ENCODE measurements at regions not wholly inside any gene's neighbourhood (a gene's known extent, or its start where the extent isn't known, plus 50 kb on each side); places are given as distances from the start of the nearest gene placed in this dataset.

- no peak for DNase-seq
Measured at GRCh38 chr4:10983885-10984640, 299.5 kb upstream of the CLNK start.

DNA sequence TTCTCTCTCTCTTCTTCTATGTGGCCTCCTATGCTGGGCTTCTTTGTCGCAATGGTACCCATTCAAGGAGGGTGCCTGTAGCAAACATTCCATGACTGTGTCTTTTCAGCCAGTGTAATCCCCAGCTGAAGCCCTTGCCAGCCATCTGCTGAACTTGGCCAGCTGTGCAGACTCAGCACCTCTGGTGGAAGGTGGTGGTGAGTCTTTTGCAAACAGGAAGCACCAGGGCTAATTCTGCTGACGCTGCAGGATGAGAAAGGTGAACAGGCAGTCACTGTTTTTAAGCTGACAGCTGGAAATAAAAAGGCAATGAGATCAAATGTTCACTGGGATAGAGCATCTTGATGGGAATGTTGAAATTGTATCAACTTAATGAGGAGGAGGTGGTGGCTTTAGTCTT, 298.7 kb upstream of the CLNK start:
- DNase-seq = no peak

DNA sequence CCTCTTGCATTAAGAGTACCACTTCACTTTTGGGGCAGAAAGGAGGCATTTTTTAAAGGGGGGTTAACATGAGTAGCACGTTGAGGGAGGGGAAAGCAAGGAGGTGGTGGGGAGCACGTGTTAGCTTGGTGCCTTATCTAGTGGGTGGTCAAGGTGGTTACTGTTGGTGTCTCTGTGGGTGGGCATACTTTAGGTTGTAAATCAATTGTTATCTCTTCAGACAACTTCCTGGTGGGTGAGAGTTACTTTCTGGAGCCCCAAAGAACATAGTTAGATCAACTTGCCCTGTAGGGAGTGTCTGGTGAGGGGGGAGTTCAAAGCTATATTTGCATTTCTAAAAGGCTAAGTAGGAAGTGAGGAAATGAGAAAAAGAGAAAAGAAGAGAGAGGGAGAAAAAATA, 297.7 kb upstream of the CLNK start:
- no peak for DNase-seq

DNA sequence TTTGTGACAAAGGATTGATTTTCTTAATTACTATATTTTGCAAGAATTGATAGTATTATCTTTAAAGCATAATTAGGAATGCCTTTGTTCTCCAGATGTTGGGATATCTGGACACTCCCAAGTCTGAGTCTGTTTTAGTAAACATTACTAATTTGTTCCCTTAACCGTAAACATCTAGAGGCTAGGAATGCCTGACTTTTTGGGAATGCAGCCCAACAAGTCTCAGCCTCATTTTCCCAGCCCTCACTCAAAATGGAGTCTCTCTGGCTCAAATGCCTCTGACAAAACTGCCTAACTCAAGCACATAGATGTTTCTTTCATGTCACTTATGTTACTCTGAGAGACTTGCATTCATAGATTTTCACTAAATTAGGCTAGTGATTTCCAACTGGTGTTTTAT, 297.0 kb upstream of the CLNK start:
- DNase-seq = no peak

GRCh38 chr4:10981096-10981495, 296.5 kb upstream of the CLNK start:
- no peak for DNase-seq

GRCh38 chr4:10979032-10979431, 294.5 kb upstream of the CLNK start:
- no peak for DNase-seq

DNA sequence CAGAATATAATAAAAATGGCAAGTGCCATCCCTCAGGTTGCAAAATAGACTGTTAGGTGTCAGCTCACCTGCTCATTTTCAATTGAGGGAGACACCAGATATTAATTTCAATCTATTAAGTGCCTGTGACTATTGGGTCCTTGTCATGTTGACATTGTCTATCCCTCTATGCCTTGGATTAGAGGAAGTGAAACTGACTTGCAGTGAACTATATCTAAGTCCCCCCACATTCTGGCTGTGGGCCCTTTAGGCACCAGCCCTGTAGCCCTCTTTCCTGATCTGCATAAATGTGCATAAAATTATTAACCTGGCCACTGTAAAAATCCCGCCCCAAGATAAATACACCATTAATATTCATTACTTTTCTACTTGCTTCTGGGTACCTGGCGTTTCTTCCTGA, 293.0 kb upstream of the CLNK start:
- no peak for DNase-seq

DNA sequence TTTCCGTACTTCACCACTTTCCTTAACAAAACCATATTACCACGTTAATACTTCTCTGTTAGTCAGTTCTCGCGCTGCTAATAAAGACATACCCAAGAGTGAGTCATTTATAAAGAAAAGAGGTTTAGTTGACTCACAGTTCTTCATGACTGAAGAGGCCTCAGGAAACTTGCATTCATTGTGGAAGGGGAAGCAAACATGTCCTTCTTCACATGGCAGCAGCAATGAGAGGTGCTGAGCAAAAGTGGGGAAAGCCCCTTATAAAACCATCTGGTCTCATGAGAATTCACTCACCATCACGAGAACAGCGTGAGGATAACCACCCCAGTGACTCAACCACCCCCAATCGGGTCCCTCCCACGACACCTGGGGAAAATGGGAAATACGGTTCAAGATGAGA, 289.8 kb upstream of the CLNK start:
- DNase-seq = no peak

DNA sequence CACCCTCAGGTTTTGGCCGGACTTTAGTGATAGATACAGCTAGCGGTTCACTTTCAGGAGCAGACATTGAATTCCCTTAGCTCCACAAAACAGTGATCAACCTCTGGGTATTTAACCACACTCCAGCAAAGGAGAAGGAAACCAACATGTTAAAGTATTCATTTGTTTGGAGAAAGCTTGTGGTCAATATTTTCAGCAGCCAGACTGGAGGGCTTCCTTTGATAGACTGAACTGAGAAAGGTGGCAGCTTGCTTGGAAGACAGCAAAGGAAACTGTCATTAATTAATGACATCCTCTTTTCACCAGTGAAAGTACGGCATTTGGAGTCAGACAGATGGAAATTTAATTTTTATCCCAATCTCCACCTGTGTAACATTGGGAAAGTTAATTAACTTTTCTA, 289.1 kb upstream of the CLNK start:
- DNase-seq = no peak

GRCh38 chr4:10971800-10972401, 287.3 kb upstream of the CLNK start:
- no peak for DNase-seq

- no peak for DNase-seq
Measured at GRCh38 chr4:10965196-10965595, 280.6 kb upstream of the CLNK start.

DNA sequence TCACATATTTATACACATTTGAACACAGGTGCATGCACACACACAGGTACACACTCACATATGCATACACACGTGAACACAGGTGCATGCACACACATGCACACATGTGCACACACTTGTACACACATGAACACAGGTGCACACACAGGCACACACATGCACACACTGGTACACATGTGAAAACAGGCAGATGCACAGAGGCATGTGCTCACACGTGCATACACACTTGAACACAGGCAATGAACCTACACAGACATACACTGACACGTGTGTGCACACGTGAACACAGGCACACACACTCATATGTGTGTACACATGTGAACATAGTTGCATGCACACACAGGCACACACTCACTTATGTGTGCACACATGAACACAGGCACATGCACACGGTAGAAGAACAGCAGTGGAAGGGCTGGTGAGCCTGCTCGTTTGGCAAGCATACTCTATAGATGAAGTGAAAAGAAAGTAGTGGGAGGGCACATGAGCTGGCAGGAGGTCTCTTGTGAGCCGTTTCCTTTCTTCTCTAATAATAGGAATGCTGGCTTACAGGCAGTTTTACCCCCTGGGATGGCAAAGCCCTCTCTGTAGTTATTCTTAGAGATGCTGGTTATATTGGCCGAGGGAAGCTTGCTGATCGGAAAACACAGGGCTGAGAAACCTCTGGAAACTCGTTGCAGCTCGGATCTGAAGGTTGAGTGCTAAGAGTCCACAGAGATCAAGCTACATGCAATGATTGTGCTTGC, 279.6 kb upstream of the CLNK start:
- DNase-seq = no peak

GRCh38 chr4:10963241-10963640, 278.7 kb upstream of the CLNK start:
- no peak for DNase-seq

DNA sequence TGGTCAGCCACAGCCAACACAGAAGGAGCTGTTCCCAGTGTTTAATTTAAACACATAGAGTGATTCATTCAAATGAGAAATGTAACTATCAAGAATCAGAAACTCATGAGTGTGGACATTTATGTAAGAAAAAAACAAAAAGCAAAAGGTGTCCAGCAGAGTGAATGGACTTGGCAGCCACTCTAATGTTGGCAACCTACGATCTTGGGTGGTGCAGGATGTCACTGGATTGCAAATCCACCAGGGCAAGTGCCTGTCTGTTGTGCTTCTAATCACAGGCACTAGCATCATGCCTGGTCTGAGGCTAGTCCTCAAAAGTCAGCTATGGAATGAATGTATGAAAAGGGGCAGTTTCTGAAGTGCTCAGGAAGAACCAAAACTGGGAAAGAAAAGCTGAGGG, 277.7 kb upstream of the CLNK start:
- no peak for DNase-seq

- no peak for DNase-seq
Measured at GRCh38 chr4:10960389-10960788, 275.8 kb upstream of the CLNK start.

- DNase-seq = no peak
Measured at GRCh38 chr4:10959586-10959985, 275.0 kb upstream of the CLNK start.

DNA sequence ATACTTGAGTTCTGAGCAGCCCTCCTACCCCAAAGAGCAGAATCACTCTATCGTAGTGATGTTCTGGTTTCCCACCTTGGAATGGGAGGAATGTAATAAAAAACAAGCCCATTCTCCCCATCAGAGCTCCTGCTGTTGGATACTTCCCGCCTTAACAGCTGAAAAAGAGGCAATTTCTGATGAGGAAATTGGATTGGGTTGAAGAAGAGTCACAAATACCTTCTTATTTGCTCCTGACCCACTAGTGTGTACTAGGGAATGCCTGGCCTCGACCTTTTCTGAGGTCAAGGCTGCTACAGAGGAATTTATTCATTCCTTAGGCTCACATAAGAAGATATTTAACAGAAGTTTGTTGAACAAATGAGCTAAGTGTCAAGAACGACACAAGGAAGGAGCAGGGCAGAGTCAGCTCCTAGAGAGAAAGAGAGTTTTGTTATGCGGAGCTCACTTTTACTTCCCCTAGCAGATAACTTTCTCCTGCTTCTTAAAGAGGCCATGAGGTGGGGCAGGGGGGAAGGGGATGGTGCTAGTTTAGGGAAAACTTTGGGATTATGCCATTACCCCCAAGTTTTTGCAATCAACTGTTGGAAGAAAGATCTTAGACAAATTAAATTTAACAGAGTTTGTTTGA, 273.8 kb upstream of the CLNK start:
- no peak for DNase-seq

GRCh38 chr4:10951306-10951705, 266.7 kb upstream of the CLNK start:
- no peak for DNase-seq

DNA sequence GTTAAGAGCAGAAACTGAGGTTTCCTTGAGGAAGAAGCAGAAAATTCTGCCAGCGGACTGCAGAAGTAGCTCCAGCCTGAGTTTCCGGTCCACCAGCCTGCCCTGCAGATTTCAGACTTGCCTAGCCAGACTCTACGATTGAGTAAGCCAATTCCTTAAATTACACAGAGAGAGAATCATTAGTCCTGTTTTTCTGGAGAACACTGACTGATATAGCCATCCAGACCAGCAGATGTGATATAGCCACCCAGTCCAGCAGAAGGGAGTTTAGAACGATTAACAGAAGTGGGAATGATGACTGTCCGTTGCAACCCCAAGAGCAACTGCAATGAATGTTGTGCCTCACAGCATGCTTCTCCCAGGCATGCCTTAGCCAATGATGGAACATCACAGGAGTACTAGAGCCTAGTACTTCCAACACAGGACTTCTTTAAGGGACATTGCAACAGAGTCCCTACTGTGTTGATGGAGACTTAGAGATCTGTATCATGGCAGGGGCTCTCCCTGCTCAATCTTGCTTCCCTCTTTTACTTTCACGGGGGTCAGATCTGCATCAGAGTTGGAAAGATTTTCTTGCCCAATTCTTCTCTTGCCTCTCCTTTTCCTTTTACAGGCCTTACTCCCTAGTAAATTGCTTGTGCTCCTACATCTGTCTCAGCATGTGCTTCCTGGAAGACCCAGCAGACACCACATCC, 264.6 kb upstream of the CLNK start:
- peak in 2 of 51 donors; percentile 2 for DNase-seq

GRCh38 chr4:10947898-10948297, 263.3 kb upstream of the CLNK start:
- no peak for DNase-seq

DNA sequence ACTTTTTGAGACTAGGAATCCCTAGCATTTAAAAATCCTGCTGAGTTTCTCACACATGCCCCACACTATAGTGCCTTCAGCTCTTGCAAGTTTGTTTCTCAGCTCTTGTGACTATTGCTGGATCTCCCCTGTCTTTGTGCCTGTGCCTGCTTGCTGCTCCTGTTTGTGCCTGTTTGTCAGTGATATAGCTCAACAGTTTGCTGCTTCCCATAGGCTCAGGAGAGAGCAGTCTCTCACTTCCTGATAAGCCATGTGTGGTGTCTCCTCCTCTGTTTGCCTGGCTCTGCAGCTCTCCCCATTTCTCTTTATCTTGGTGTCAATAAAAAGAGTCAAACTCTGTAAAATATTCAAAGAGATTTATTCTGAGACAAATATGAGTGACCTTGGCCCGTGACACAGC, 259.8 kb upstream of the CLNK start:
- DNase-seq = no peak

- no peak for DNase-seq
Measured at GRCh38 chr4:10942156-10942555, 257.6 kb upstream of the CLNK start.

Measured in hypothalamus (tissue), 51 donors.